HEK293T (cell line): ENCODE measurements at regions not wholly inside any gene's neighbourhood (a gene's known extent, or its start where the extent isn't known, plus 50 kb on each side); places are given as distances from the start of the nearest gene placed in this dataset.

Source experiments
- CTCF ChIA-PET: fragments of 350-600 bp; formaldehyde crosslinking; extraction: SDS; loops from one replicate; lab custom pipeline; 2021; ENCODE audit warnings: antibody characterized with exemption, inconsistent platforms; lab: Yijun Ruan, JAX
- POLR2A ChIA-PET: fragments of 350-600 bp; formaldehyde crosslinking; extraction: SDS; loops from one replicate; lab custom pipeline; 2020; ENCODE audit warnings: antibody characterized with exemption, inconsistent platforms; lab: Yijun Ruan, JAX
- DNase-seq: peaks from one replicate; pipeline ENCODE4 v3.0.0; 2012; ENCODE audit warnings: mixed read lengths; ENCODE audit errors: extremely low spot score
- ARNT ChIP-seq: fragments of 450-650 bp; IDR thresholded peaks from 2 replicates; pipeline ENCODE4 v1.6.1; 2017; ENCODE audit warnings: mild to moderate bottlenecking
- BHLHE40 ChIP-seq: fragments of 450-650 bp; IDR thresholded peaks from 2 replicates; pipeline ENCODE4 v1.6.1; 2016; ENCODE audit warnings: mild to moderate bottlenecking, moderate library complexity, borderline replicate concordance
- CTBP1 ChIP-seq: fragments of 450-650 bp; IDR thresholded peaks from 2 replicates; pipeline ENCODE4 v1.6.1; 2016; ENCODE audit warnings: borderline replicate concordance
- ELF4 ChIP-seq: fragments of 450-650 bp; IDR thresholded peaks from 2 replicates; pipeline ENCODE4 v1.6.1; 2017; ENCODE audit warnings: antibody characterized with exemption
- FOXA1 ChIP-seq: fragments of 450-650 bp; IDR thresholded peaks from 2 replicates; pipeline ENCODE4 v1.6.1; 2016; ENCODE audit warnings: mild to moderate bottlenecking
- FOXK2 ChIP-seq: fragments of 450-650 bp; IDR thresholded peaks from 2 replicates; pipeline ENCODE4 v1.6.1; 2016; ENCODE audit warnings: mild to moderate bottlenecking
- FOXM1 ChIP-seq: fragments of 450-650 bp; IDR thresholded peaks from 2 replicates; pipeline ENCODE4 v1.6.1; 2017; ENCODE audit warnings: mild to moderate bottlenecking, borderline replicate concordance
- HDGF ChIP-seq: fragments of 450-650 bp; IDR thresholded peaks from 2 replicates; pipeline ENCODE4 v1.6.1; 2017; ENCODE audit warnings: antibody characterized with exemption, borderline replicate concordance
- L3MBTL2 ChIP-seq: fragments of 450-650 bp; conservative IDR thresholded peaks from 2 replicates; pipeline ENCODE4 v1.6.1; 2016; ENCODE audit warnings: mild to moderate bottlenecking
- LEF1 ChIP-seq: fragments of 450-650 bp; IDR thresholded peaks from 2 replicates; pipeline ENCODE4 v1.6.1; 2017; ENCODE audit warnings: mild to moderate bottlenecking, borderline replicate concordance
- NFRKB ChIP-seq: fragments of 450-650 bp; IDR thresholded peaks from 2 replicates; pipeline ENCODE4 v1.6.1; 2016; ENCODE audit warnings: mild to moderate bottlenecking, moderate library complexity
- SP1 ChIP-seq: fragments of 450-650 bp; IDR thresholded peaks from 2 replicates; pipeline ENCODE4 v1.6.1; 2017
- SUZ12 ChIP-seq: fragments of 450-650 bp; IDR thresholded peaks from 2 replicates; pipeline ENCODE4 v1.6.1; 2016; ENCODE audit warnings: mild to moderate bottlenecking
- TARDBP ChIP-seq: fragments of 450-650 bp; IDR thresholded peaks from 2 replicates; pipeline ENCODE4 v1.6.1; 2016
- ZNF384 ChIP-seq: fragments of 450-650 bp; IDR thresholded peaks from 2 replicates; pipeline ENCODE4 v1.6.1; 2016
- TF ChIP-seq, protein P1 (sequence below): fragments of 450-650 bp; IDR thresholded peaks from 2 replicates; pipeline ENCODE4 v1.6.1; 2016

DNA sequence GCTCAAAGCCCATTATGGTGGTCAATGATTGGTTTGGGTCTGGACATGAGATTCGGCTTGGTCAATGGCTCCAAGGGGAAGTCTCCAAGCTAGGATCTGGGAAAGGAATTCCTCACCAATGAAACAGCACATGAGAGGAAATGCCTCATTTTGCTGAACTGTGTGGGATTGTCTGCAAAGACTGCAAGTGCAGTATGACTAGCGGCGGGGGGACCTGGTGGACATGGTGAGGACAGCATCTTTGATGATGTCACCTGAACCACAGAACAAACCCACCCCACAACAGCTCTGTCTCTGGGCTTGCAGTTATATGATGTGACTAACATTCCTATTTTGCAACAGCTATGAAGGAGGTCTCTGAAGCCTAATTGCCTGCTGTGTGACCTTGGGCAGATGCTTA lies 50.6 kb upstream of the NKD1 start:
- TF ChIP-seq TARDBP (no peak), FOXA1 (no peak), NFRKB (no peak), CTBP1 (no peak), ZNF384 (no peak), BHLHE40 (no peak), ARNT (no peak), FOXK2 (no peak), ELF4 (no peak), SUZ12 (no peak), LEF1 (no peak), FOXM1 (no peak), SP1 (no peak), L3MBTL2 (no peak), HDGF (no peak)
- TF ChIP-seq, protein P1, sequence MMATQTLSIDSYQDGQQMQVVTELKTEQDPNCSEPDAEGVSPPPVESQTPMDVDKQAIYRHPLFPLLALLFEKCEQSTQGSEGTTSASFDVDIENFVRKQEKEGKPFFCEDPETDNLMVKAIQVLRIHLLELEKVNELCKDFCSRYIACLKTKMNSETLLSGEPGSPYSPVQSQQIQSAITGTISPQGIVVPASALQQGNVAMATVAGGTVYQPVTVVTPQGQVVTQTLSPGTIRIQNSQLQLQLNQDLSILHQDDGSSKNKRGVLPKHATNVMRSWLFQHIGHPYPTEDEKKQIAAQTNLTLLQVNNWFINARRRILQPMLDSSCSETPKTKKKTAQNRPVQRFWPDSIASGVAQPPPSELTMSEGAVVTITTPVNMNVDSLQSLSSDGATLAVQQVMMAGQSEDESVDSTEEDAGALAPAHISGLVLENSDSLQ: no peak
- CTCF ChIA-PET: no interaction called here
- DNase-seq: no peak
- POLR2A ChIA-PET: no interaction called here

DNA sequence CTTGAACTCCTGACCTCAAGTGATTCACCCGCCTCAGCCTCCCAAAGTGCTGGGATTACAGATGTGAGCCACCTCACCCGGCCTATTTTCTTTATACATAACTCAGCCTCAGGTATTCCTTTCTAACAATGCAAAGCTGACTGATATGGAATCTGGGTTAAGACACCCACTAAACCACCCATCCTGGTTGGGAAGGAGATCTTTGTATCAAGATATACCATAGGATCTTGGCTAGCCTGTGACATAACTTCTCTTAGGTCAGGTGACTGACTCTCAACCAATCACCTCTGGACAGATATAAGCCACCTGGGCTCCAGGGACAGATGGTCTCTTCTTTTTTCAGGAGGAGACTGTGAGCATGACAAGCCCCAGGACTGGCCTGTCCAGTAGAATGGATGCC lies 51.2 kb upstream of the NKD1 start:
- TF ChIP-seq ELF4 (no peak), FOXK2 (no peak), CTBP1 (no peak), SP1 (no peak), FOXA1 (no peak), HDGF (no peak), TARDBP (no peak), ZNF384 (no peak), L3MBTL2 (no peak), LEF1 (no peak), BHLHE40 (no peak), ARNT (no peak), SUZ12 (no peak), NFRKB (no peak), FOXM1 (no peak)
- TF ChIP-seq, protein P1: no peak
- POLR2A ChIA-PET: no interaction called here
- no peak for DNase-seq
- CTCF ChIA-PET: no interaction called here

DNA sequence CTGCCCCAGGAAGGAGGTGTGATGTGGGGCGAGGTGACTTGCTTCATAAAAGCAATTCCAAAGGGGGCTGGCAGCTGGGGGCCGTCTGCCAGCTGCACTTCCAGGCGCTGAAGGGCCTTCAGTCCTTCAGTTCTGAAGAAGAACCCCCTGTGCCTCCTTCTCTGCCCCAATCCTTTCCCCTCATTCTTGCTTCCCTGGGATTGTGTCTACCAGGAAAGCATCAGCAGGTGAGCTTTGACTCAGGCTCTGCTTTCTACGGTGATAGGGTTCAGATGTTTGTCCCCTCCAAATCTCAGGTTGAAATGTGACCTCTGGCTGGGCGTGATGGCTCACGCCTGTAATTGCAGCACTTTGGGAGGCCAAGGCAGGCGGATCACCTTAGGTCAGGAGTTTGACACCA lies 52.5 kb upstream of the NKD1 start:
- ChIA-PET CTCF (no interaction called here), POLR2A (no interaction called here)
- TF ChIP-seq FOXA1 (no peak), SP1 (no peak), NFRKB (no peak), L3MBTL2 (no peak), FOXM1 (no peak), LEF1 (no peak)
- DNase-seq: no peak

DNA sequence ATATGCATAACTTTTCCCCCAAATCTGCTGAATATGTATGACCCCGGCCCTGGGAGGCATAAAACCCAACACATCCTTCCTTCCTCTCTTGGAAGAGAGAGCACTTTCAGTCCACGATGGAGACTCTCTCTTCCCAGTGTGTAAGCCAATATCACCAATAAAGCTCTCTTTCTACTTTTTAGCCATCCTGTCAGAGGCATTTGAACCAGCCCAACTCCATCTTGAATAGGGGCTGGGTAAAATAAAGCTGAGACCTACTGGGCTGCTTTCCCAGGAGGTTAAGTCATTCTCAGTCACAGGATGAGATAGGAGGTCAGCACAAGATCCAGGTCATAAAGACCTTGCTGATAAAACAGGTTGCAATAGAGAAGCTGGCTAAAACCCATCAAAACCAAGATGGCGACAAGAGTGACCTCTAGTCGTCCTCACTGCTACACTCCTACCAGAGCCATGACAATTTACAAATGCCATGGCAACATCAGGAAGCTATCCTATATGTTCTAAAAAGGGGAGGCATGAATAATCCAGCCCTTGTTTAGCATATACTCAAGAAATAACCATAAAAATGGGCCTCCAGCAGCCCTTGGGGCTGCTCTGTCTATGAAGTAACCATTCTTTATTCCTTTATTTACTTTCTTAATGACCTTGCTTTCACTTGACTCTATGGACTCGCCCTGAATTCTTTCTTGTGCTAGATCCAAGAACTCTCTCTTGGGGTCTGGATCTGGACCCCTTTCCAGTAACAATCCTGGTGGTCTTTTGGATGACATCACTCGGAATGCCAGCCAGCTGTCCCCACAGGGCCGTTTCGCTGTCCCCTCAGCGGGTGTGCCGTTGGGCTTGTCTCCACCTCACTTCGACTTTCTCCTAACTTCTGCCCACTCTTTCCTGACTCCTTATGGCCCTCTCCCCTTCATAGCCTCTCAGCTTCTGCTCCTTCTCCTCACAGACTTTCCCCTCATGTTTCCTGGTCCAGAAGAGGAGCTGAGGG lies 53.4 kb upstream of the NKD1 start:
- DNase-seq: no peak
- TF ChIP-seq TARDBP (no peak), L3MBTL2 (no peak), FOXA1 (no peak), CTBP1 (no peak)
- CTCF ChIA-PET: no interaction called here
- POLR2A ChIA-PET: interaction anchor here (0.8 kb wide), 1 partner anchor 11 kb away, joined by 3 read pairs; no protein-coding TSS in a partner anchor

DNA sequence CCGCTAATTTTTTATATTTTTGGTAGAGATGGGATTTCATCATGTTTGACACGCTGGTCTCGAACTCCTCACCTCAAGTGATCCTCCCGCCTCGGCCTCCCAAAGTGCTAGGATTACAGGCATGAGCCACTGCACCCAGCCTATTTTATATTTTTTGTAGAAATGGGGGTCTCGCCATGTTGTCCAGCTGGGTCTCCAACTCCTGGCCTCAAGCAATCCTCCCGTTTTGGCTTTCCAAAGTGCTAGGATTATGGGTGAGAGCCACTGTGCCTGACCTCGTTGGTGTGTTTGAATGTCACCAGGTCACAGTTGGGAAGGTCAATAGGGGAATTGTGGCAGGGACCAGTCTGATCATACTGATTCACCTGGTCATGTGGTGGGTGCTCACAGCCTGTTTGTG lies 56.7 kb upstream of the NKD1 start:
- POLR2A ChIA-PET: no interaction called here
- TF ChIP-seq L3MBTL2 (no peak), BHLHE40 (no peak)
- no peak for DNase-seq
- CTCF ChIA-PET: no interaction called here

DNA sequence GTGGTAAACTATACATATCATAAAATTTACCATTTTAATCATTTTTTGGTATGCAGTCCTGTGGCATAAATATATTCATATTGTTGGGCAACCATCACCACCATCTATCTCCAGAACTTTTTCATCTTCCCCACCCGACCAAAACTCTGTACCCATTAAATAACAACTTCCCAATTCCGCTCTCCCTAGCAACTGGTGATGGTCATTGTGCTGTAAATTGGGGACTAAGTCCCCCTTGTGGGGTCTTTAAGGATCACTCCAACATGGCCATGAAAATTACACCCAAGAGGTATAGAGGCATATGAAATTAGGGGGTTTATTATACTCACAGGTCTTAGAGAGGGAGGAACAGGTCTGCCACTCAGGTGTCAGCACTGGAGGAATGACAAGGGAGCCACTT lies 57.4 kb upstream of the NKD1 start:
- no peak for DNase-seq
- CTCF ChIA-PET: no interaction called here
- POLR2A ChIA-PET: no interaction called here
- TF ChIP-seq ZNF384: no peak
- no peak for TF ChIP-seq L3MBTL2
- no peak for TF ChIP-seq ARNT
- TF ChIP-seq LEF1: no peak
- no peak for TF ChIP-seq CTBP1
- no peak for TF ChIP-seq FOXK2
- TF ChIP-seq TARDBP: no peak
- TF ChIP-seq, protein P1: no peak
- no peak for TF ChIP-seq ELF4
- TF ChIP-seq BHLHE40: no peak
- TF ChIP-seq FOXA1: no peak
- no peak for TF ChIP-seq SUZ12
